ENCODE measurements at regions not wholly inside any gene's neighbourhood (a gene's known extent, or its start where the extent isn't known, plus 50 kb on each side); places are given as distances from the start of the nearest gene placed in this dataset.

DNA sequence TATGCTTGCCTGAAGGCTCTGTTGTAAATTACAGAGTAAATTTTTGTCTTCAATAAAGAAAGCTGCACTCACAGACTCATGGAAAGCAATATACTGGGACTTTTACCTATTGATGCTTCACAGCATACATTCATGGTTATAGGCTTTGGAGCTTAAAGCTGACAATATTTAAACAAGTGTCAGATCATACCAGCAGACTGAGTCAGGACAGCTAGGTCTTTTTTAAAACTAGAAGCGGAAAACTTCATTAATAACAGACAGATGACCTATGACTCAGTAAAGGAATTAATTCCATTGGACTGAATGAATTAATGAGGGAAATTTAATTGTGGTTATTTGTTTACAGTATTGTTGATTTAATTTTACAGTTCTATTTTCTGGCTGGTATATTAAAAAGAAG, 165.8 kb upstream of the DGKB start:
- POLR2A ChIA-PET (ENCODE audit: partially characterized antibody) = no interaction called here
- Histone ChIP-seq H3K36me3 (ENCODE audit: control insufficient read depth in 2 of 4, insufficient read depth in 4 of 4, low read length in 3 of 4) (no peaks in the 10 kb centered on the region), H4K8ac (ENCODE audit: extremely low read depth, insufficient read depth, low read length) (no peak overlapping the region), H3K27me3 (replicated peaks in 1 of 4; ENCODE audit: control insufficient read depth in 3 of 4, extremely low read depth in 1 of 4, insufficient read depth in 3 of 4, low read length in 3 of 4) (no peaks in the 10 kb centered on the region), H3K4me3 (ENCODE audit: extremely low read depth in 1 of 4, insufficient read depth in 2 of 4, low read depth in 3 of 4, low read length in 4 of 4) (no peak overlapping the region), H3K9me3 (ENCODE audit: insufficient read depth in 2 of 2, low read depth in 1 of 2, low read length in 1 of 2) (no peaks in the 10 kb centered on the region), H3K18ac (ENCODE audit: extremely low read depth, low read length) (no peak overlapping the region), H3K4me1 (replicated peaks in 1 of 4; ENCODE audit: control insufficient read depth in 3 of 4, insufficient read depth in 4 of 4, low read length in 3 of 4) (no peaks in the 10 kb centered on the region), H3K14ac (ENCODE audit: insufficient read length) (no peak overlapping the region), H3K9ac (replicated peaks in 1 of 4; ENCODE audit: extremely low read depth in 1 of 4, low read depth in 3 of 4, low read length in 3 of 4) (no peak overlapping the region), H2BK120ac (replicated peaks; ENCODE audit: low read depth, low read length) (no peak overlapping the region), H2BK5ac (ENCODE audit: low read depth, low read length) (no peak overlapping the region), H2BK12ac (ENCODE audit: low read depth, low read length) (no peak overlapping the region), H2AFZ (ENCODE audit: low read length) (no peak overlapping the region), H4K91ac (replicated peaks; ENCODE audit: insufficient read length, low read length) (no peak overlapping the region), H4K20me1 (replicated peaks in 1 of 2; ENCODE audit: control insufficient read depth in 1 of 2, insufficient read depth in 2 of 2, low read length in 2 of 2) (no peaks in the 10 kb centered on the region), H2BK15ac (ENCODE audit: low read length) (no peak overlapping the region), H4K5ac (ENCODE audit: insufficient read length, low read depth, low read length) (no peak overlapping the region), H3K27ac (ENCODE audit: low read depth, low read length) (no peak overlapping the region), H3K56ac (replicated peaks; ENCODE audit: insufficient read length, low read depth, low read length) (no peak overlapping the region), H3K4me2 (ENCODE audit: insufficient read depth in 1 of 2, low read depth in 2 of 2, low read length in 2 of 2) (no peak overlapping the region), H3K79me1 (ENCODE audit: low read depth, low read length) (no peaks in the 10 kb centered on the region), H3K79me2 (ENCODE audit: control insufficient read depth in 1 of 2, insufficient read depth in 2 of 2, low read length in 2 of 2) (no peaks in the 10 kb centered on the region), H3K23me2 (ENCODE audit: low read depth, low read length) (no peaks in the 10 kb centered on the region), H3K4ac (replicated peaks; ENCODE audit: insufficient read length, low read depth, low read length) (no peak overlapping the region), H2AK5ac (ENCODE audit: low read depth, low read length) (no peak overlapping the region), H2BK20ac (ENCODE audit: low read length) (no peak overlapping the region), H3K23ac (ENCODE audit: insufficient read length) (no peak overlapping the region)
- FAIRE-seq (no peak), DNase-seq (ENCODE audit: low read depth in 1 of 2, low spot score in 2 of 2) (no peak)
- WGBS, 2 experiments (ENCODE audit: extremely low coverage in 1 of 2, insufficient coverage in 1 of 2, insufficient read length in 1 of 2, insufficient replicate concordance in 2 of 2, low coverage in 1 of 2, low lambda C conversion rate in 2 of 2, missing lambda C conversion rate in 1 of 2) = 100% methylated on average over 1 of the region's 1 CpG; no CpG with 5 or more reads in 1 of the 2 experiments
- TF ChIP-seq RNF2 (IDR thresholded peaks at IDR 0.05; ENCODE audit: borderline replicate concordance, low read depth, low read length, missing control alignments, poor library complexity, severe bottlenecking) (no peak), CBX5 (IDR thresholded peaks at IDR 0.05; ENCODE audit: low read depth, low read length) (no peak), GTF2F1 (IDR thresholded peaks at IDR 0.05; ENCODE audit: borderline replicate concordance, low read depth, low read length) (no peak), TBP (IDR thresholded peaks at IDR 0.05; ENCODE audit: low read depth, low read length) (no peak), SUZ12 (IDR thresholded peaks at IDR 0.05; ENCODE audit: low read length) (no peak), PHF8 (conservative IDR thresholded peaks at IDR 0.05; ENCODE audit: low read depth, low read length) (no peak)
- TF ChIP-seq, protein P1, sequence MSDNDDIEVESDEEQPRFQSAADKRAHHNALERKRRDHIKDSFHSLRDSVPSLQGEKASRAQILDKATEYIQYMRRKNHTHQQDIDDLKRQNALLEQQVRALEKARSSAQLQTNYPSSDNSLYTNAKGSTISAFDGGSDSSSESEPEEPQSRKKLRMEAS (IDR thresholded peaks at IDR 0.05) = no peak
- CTCF ChIA-PET (ENCODE audit: partially characterized antibody) = interaction anchor here (1.0 kb wide), 1 partner anchor 18 kb away, joined by 3 read pairs; no protein-coding TSS in a partner anchor
